SK-N-MC (cell line): ENCODE measurements at regions not wholly inside any gene's neighbourhood (a gene's known extent, or its start where the extent isn't known, plus 50 kb on each side); places are given as distances from the start of the nearest gene placed in this dataset.
"Not testable (repeated sequence)": the region's sequence is repeated elsewhere in the genome, so short reads cannot be mapped to it uniquely, and the experiment has no call there.

Source experiments
- DNase-seq: peaks from one replicate; pipeline ENCODE4 v3.0.0-alpha.2; 2011; ENCODE audit warnings: low read depth, low spot score
- H3K27ac ChIP-seq: fragments of 200-600 bp; sonication (generic); 2 replicates; pipeline ENCODE4 v1.5.1; 2016; ENCODE audit warnings: mixed run types
- H3K36me3 ChIP-seq: fragments of 200-600 bp; sonication (generic); 2 replicates; pipeline ENCODE4 v1.6.1; 2017; ENCODE audit warnings: antibody characterized with exemption, low read length, mixed read lengths; ENCODE audit not compliant: insufficient read depth
- H3K4me3 ChIP-seq: fragments of 200-600 bp; sonication (generic); 2 replicates; pipeline ENCODE4 v1.5.1; 2016
- H3K9ac ChIP-seq: fragments of 200-600 bp; sonication (generic); 2 replicates; pipeline ENCODE4 v1.8.0; 2017; ENCODE audit warnings: mixed run types, mixed read lengths; ENCODE audit not compliant: insufficient read length
- H3K9me3 ChIP-seq: fragments of 200-600 bp; sonication (generic); 2 replicates; pipeline ENCODE4 v1.6.1; 2017; ENCODE audit warnings: low read depth, mild to moderate bottlenecking, antibody characterized with exemption, low read length, moderate library complexity, mixed read lengths
- EZH2 ChIP-seq: fragments of 200-600 bp; sonication (generic); IDR thresholded peaks from one replicate; pipeline ENCODE4 v1.6.1; 2017; ENCODE audit warnings: antibody characterized with exemption
- FOXP2 ChIP-seq: optimal IDR thresholded peaks from 2 replicates; pipeline ENCODE3; 2011; ENCODE audit warnings: mild to moderate bottlenecking, moderate library complexity; ENCODE audit not compliant: insufficient read depth; ENCODE audit errors: extremely low read length, control extremely low read depth
- POLR2AphosphoS5 ChIP-seq: IDR thresholded peaks from 2 replicates; pipeline ENCODE4 v1.6.1; 2012; ENCODE audit warnings: mild to moderate bottlenecking, low read depth, low read length, borderline replicate concordance

DNA sequence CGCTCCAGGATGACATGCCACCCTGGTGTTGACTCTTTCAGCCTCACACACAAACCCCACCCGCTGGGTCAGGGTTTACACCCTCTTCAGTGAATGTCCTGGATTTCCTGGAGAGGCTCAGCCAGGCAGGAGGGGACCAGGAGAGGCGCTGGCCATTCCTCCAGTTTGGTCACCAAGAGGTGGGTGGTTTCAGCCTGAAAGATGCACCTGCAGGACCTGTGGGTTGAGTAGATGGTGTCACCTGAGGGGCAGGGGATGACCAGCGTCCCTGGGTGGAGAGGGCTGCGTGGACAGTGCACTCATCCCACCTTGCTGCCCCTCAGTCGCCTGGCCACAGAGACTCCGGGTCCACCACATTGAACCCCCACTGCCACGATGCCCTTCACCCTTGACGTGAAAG lies 179.7 kb downstream of the ASMT start:
- H3K27ac ChIP-seq, result no peak overlapping the region
- TF ChIP-seq EZH2, result no peak
- no peak for DNase-seq
- no peaks in the 10 kb centered on the region for H3K9me3 ChIP-seq
- no peak overlapping the region for H3K9ac ChIP-seq
- no peak overlapping the region for H3K4me3 ChIP-seq
- H3K36me3 ChIP-seq, result no peaks in the 10 kb centered on the region

DNA sequence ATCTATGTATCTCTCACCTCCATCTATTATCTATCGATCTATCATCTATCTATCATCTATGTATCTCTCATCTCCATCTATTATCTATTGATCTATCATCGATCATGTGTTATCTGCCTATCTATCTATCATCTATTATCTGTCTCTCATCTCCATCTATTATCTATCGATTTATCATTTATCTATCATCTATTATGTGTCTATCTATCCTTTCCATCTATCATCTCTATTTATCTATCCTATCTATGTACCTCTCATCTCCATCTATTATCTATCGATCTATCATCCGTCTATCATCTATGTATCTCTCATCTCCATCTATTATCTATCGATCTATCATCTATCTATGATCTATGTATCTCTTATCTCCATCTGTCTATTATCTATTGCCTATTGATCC lies 188.1 kb downstream of the ASMT start:
- H3K36me3 ChIP-seq, result no peaks in the 10 kb centered on the region
- H3K9ac ChIP-seq, result no peak overlapping the region
- no peak overlapping the region for H3K4me3 ChIP-seq
- no peaks in the 10 kb centered on the region for H3K9me3 ChIP-seq
- TF ChIP-seq POLR2AphosphoS5 (no peak), EZH2 (no peak), FOXP2 (no peak)
- no peak overlapping the region for H3K27ac ChIP-seq
- no peak for DNase-seq

DNA sequence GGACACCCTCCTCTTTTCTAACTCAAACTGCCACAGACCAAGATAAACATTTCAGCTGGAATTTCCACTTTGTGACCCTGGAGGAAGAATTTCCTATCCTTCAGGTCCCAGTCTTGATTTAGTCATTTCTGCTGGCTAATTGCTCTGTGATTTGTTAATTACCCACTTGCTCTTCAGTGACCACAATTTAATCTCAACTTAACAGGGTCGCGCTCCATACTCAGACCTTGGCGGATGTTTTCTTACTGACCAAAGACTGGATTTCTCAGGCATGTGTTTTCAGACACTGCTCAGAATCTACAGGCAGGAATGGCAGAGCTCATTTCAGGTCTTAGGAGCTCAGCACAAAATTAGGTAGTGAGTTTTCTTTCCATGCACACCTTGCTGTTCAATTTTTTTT lies 188.9 kb downstream of the ASMT start:
- Histone ChIP-seq H3K9me3 (no peaks in the 10 kb centered on the region), H3K36me3 (no peaks in the 10 kb centered on the region), H3K4me3 (no peak overlapping the region), H3K27ac (no peak overlapping the region), H3K9ac (no peak overlapping the region)
- DNase-seq, result no peak
- TF ChIP-seq EZH2, result no peak
- no peak for TF ChIP-seq FOXP2
- no peak for TF ChIP-seq POLR2AphosphoS5

DNA sequence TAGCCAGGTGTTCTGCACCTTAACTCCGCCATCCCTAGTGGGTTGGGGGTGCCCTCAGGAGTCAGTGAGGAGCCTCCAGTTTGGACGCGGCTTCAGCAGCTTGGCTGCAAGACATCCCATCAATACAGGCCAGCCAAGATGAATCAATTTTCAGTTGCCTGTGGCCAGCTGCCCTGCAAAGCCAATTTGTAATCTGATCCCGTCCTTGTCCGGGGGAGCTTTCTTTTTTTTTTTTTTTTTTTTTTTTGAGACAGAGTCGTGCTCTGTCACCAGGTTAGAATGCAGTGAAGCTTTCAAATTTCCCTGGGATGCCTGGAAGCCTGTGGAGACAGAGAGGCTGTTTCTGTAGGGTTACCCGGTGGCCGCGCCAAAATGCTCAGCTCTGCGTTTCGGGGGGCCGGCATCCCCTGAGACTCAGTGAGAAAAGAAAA lies 192.5 kb downstream of the ASMT start:
- no peak for DNase-seq
- Histone ChIP-seq H3K27ac (no peak overlapping the region), H3K9me3 (no peaks in the 10 kb centered on the region), H3K9ac (no peak overlapping the region), H3K36me3 (no peaks in the 10 kb centered on the region), H3K4me3 (no peak overlapping the region)
- no peak for TF ChIP-seq FOXP2
- TF ChIP-seq EZH2, result no peak
- TF ChIP-seq POLR2AphosphoS5, result no peak

DNA sequence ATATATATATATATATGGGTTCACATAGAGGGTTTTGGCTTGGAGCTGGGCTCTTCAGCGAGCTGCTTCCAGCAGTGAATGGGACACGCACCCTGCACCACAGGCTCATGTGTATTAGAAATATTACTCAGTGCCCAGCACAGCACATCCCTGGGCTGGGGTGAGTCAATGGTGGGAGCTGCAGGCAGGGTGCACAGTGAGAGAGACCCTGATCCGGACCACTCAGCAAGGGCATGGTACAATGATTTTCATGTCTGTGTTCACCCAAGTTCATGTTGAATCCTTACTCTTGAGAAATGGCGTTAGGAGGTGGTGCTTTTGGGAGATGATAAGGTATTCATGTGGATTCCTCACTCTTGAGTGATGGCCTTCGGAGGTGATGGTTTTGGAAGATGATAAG lies 194.7 kb downstream of the ASMT start:
- Histone ChIP-seq H3K36me3 (no peaks in the 10 kb centered on the region), H3K9ac (no peak overlapping the region), H3K4me3 (no peak overlapping the region), H3K27ac (no peak overlapping the region), H3K9me3 (no peaks in the 10 kb centered on the region)
- DNase-seq, result no peak
- TF ChIP-seq POLR2AphosphoS5, result no peak
- no peak for TF ChIP-seq FOXP2
- no peak for TF ChIP-seq EZH2

DNA sequence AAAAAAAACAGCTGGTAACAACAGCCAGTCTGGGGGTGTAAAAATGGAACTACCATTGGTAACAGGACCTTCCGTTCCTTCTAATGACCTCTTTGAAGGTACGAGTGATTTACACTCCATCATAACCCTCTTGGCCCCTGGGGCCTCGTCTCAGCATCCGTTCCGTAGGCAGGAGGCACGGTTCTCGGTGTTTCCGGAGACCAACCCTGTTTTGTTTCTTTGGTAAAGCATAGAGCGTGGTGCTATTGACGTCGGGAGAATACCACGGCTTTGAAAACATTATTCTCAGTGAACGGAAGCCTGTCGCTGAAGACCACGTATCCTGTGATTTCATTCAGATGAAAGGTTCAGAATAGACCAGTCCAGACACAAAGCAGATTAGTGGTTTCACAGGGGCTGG lies 198.9 kb downstream of the ASMT start:
- Histone ChIP-seq H3K9ac (no peak overlapping the region), H3K9me3 (no peaks in the 10 kb centered on the region), H3K4me3 (no peak overlapping the region), H3K27ac (no peak overlapping the region), H3K36me3 (no peaks in the 10 kb centered on the region)
- TF ChIP-seq POLR2AphosphoS5 (no peak), EZH2 (no peak), FOXP2 (no peak)
- DNase-seq, result no peak

DNA sequence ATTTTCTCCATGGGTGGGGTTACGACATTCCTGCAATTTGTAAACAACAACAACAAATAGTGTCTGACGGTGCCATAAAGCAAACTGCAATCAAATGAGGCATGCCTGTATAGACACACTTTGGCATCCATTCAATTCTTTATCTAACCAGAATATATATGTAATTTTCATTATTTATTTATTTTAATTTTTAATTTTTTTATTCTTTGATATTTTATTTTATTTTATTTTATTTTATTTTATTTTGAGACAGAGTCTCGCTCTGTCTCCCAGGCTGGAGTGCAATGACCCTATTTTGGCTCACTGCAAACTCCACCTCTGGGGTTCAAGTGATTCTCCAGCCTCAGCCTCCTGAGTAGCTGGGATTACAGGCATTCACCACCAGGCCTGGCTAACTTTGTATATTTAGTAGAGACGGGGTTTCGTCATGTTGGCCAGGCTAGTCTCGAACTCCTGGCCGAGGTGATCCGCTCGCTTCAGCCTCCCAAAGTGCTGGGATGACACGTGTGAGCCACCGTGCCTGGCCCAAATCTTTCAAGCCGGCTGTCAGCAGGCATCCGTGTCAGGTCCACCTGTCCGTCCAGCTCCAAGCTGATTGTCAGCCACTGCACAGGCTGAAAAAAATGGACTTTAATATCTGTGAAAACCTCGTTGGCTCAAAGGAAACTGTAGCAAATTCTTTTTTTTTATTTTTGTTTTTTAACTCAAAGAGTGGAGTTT lies 200.8 kb downstream of the ASMT start:
- Histone ChIP-seq H3K9ac (no peak overlapping the region), H3K9me3 (no peaks in the 10 kb centered on the region)

DNA sequence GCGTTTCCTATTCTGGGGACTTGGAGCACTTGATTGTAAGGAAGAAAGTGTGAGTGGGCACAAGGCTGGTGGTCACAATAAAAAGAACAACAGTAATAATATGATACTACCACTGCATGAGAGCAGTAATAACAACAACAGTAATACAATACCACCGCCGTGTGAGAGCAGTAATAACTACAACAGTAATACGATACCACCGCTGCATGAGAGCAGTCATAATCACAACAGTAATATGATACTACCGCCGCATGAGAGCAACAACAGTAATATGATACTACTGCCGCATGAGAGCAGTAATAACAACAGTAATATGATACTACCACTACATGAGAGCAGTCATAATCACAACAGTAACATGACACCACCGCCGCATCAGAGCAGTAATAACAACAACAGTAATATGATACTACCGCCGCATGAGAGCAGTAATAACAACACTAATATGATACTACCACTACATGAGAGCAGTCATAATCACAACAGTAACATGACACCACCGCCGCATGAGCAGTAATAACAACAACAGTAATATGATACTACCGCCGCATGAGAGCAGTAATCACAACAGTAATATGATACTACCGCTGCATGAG lies 201.6 kb downstream of the ASMT start:
- not testable (repeated sequence) for H3K36me3 ChIP-seq, H3K9ac ChIP-seq, H3K4me3 ChIP-seq, H3K27ac ChIP-seq, DNase-seq, H3K9me3 ChIP-seq

More for the DNA sequence above, 200.8 kb downstream of the ASMT start:
- Histone ChIP-seq H3K4me3 (no peak overlapping the region), H3K36me3 (no peaks in the 10 kb centered on the region), H3K27ac (no peak overlapping the region)
- TF ChIP-seq EZH2, result no peak
- no peak for TF ChIP-seq POLR2AphosphoS5
- no peak for TF ChIP-seq FOXP2
- no peak for DNase-seq

DNA sequence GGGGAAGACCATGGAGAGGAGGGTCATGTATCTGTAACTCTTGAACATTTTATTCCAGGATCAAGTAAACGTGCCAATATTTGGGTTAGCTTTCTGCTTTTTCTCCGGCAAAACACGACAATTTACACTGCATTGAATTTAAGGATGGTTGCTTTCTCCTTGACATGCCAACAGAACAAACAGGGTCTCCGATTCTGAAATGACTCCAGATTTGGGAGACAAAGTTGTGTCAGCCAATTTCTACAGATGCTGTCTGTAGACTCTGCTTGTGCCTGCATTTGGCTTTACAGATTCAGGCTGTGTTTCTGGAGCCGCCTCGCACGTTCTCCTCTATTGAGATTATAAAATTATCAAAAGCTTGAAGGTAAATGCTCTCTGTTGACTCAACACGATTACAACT lies 207.0 kb downstream of the ASMT start:
- no peak for DNase-seq
- Histone ChIP-seq H3K36me3 (no peaks in the 10 kb centered on the region), H3K9ac (no peak overlapping the region), H3K4me3 (no peak overlapping the region), H3K27ac (no peak overlapping the region), H3K9me3 (no peaks in the 10 kb centered on the region)
- no peak for TF ChIP-seq EZH2
- no peak for TF ChIP-seq POLR2AphosphoS5
- TF ChIP-seq FOXP2, result no peak
